GM12878 (cell line): ENCODE measurements at regions not wholly inside any gene's neighbourhood (a gene's known extent, or its start where the extent isn't known, plus 50 kb on each side); places are given as distances from the start of the nearest gene placed in this dataset.

ENCODE experiments used
- ATAC-seq: fragments of 200-7000 bp; cut with Tn5 transposase; 3 replicates; pipeline ENCODE4 v1.9.1; 2020; ENCODE audit warnings: mild to moderate bottlenecking, moderate library complexity
- BruUV-seq: library from RNA; stranded (reverse); fragments of 400-500 nt; replicated peaks from 2 replicates; lab custom pipeline; 2021; lab: Mats Ljungman, UMichigan
- CTCF ChIA-PET: fragments of 300-600 bp; sonication (Branson Sonifier 250); formaldehyde crosslinking; extraction: SDS; loops from one replicate; lab custom pipeline; 2021; ENCODE audit warnings: inconsistent platforms; lab: Yijun Ruan, JAX
- POLR2A ChIA-PET: fragments of 350-600 bp; formaldehyde crosslinking; extraction: SDS; loops from one replicate; lab custom pipeline; 2021; ENCODE audit warnings: inconsistent platforms; lab: Charles Lee
- RAD21 ChIA-PET: fragments of 300-600 bp; sonication (Branson Sonifier 250); formaldehyde crosslinking; loops from one replicate; lab custom pipeline; 2023; ENCODE audit warnings: antibody characterized with exemption; ENCODE audit not compliant: unreplicated experiment; lab: Charles Lee
- SMC1A ChIA-PET: fragments of 300-600 bp; sonication (Branson Sonifier 250); formaldehyde crosslinking; loops from one replicate; lab custom pipeline; 2023; ENCODE audit not compliant: unreplicated experiment, uncharacterized antibody; lab: Charles Lee
- DNase-seq: peaks from one replicate; pipeline ENCODE4 v3.0.0-alpha.2; 2011; ENCODE audit warnings: low read depth, low spot score
- FAIRE-seq: peaks from 3 replicates; lab custom pipeline; 2011; peaks lifted over from hg19 to GRCh38; lab: Jason Lieb, UNC
- H2AFZ ChIP-seq: 2 replicates; pipeline ENCODE4 v1.6.0; 2011; ENCODE audit warnings: low read depth, low read length, control low read depth; ENCODE audit not compliant: control insufficient read depth
- H3K27ac ChIP-seq: 2 replicates; pipeline ENCODE4 v1.5.1; 2011; ENCODE audit warnings: control low read depth; ENCODE audit not compliant: control insufficient read depth, insufficient read depth
- H3K27me3 ChIP-seq, 2 experiments: replicated peaks in 1 of 2; 2 replicates each; pipeline versions ENCODE4 v1.6.0 to v1.6.1; 2011; ENCODE audit warnings: low read length in 1 of 2; ENCODE audit not compliant: control insufficient read depth in 2 of 2, insufficient read depth in 2 of 2
- H3K36me3 ChIP-seq, 2 experiments: 2 replicates each; pipeline ENCODE4 v1.5.1; 2011; ENCODE audit warnings: low read length in 1 of 2; ENCODE audit not compliant: control insufficient read depth in 2 of 2, insufficient read depth in 2 of 2
- H3K4me1 ChIP-seq: 2 replicates; pipeline ENCODE4 v1.6.1; 2011; ENCODE audit warnings: mild to moderate bottlenecking, low read length, moderate library complexity, mixed read lengths; ENCODE audit not compliant: control insufficient read depth, insufficient read depth
- H3K4me2 ChIP-seq: 2 replicates; pipeline ENCODE4 v1.6.0; 2011; ENCODE audit warnings: control low read depth; ENCODE audit not compliant: control insufficient read depth, insufficient read depth
- H3K4me3 ChIP-seq: fragments of 200-600 bp; sonication (generic); 2 replicates; pipeline ENCODE4 v1.5.1; 2016
- H3K79me2 ChIP-seq: 2 replicates; pipeline ENCODE4 v1.6.0; 2011; ENCODE audit warnings: low read length; ENCODE audit not compliant: control insufficient read depth, insufficient read depth
- H3K9ac ChIP-seq: 2 replicates; pipeline ENCODE4 v1.8.0; 2011; ENCODE audit warnings: low read length, control low read depth, mixed read lengths; ENCODE audit not compliant: control insufficient read depth, insufficient read depth
- H3K9me3 ChIP-seq: replicated peaks from 3 replicates; pipeline ENCODE4 v1.5.1; 2011; ENCODE audit warnings: mild to moderate bottlenecking, low read length; ENCODE audit not compliant: control insufficient read depth, insufficient read depth
- H4K20me1 ChIP-seq: 2 replicates; pipeline ENCODE4 v1.6.0; 2011; ENCODE audit not compliant: control insufficient read depth, insufficient read depth
- CHD1 ChIP-seq: IDR thresholded peaks from 2 replicates; pipeline ENCODE4 v1.6.1; 2012; ENCODE audit warnings: low read depth, low read length, improper control_type of control experiment
- CREB1 ChIP-seq: IDR thresholded peaks from 2 replicates; pipeline ENCODE4 v1.6.1; 2012; ENCODE audit warnings: low read depth, mild to moderate bottlenecking, inconsistent platforms
- FOS ChIP-seq: IDR thresholded peaks from 3 replicates; pipeline ENCODE4 v1.6.1; 2011; ENCODE audit warnings: borderline replicate concordance; ENCODE audit not compliant: insufficient read length; ENCODE audit errors: extremely low read depth
- FOXK2 ChIP-seq: fragments of 450-650 bp; IDR thresholded peaks from 2 replicates; pipeline ENCODE4 v1.6.1; 2017; ENCODE audit warnings: mild to moderate bottlenecking, moderate library complexity
- JUNB ChIP-seq: IDR thresholded peaks from 2 replicates; pipeline ENCODE4 v1.6.1; 2016; ENCODE audit warnings: antibody characterized with exemption, mild to moderate bottlenecking
- MYB ChIP-seq: fragments of 150-350 bp; IDR thresholded peaks from 2 replicates; pipeline ENCODE4 v1.6.1; 2014; ENCODE audit warnings: mild to moderate bottlenecking, low read depth, low read length, borderline replicate concordance
- NFIC ChIP-seq: IDR thresholded peaks from 2 replicates; pipeline ENCODE4 v1.6.1; 2012; ENCODE audit warnings: low read depth, mild to moderate bottlenecking, inconsistent platforms, low read length, moderate library complexity
- PML ChIP-seq: IDR thresholded peaks from 2 replicates; pipeline ENCODE4 v1.6.1; 2012; ENCODE audit warnings: low read length, inconsistent platforms
- WGBS: methylation state at CpG from one replicate; pipeline ENCODE4 v1.1.6; 2016; ENCODE audit warnings: low lambda C conversion rate; ENCODE audit not compliant: insufficient replicate concordance, insufficient coverage; ENCODE audit errors: missing lambda C conversion rate; 5-methylcytosine and 5-hydroxymethylcytosine counted together
- in situ Hi-C: fragments of 300-500 bp; cut with MboI; formaldehyde crosslinking; loops from 9 replicates; pipeline ENCODE4 v1.14.3; 2018; ENCODE audit warnings: mixed read lengths
- intact Hi-C: fragments of 100-400 bp; cut with micrococcal nuclease; formaldehyde crosslinking; loops from one replicate; pipeline ENCODE4 v1.14.2; 2022; ENCODE audit not compliant: unreplicated experiment
- TF ChIP-seq, protein P1 (sequence below): fragments of 450-650 bp; IDR thresholded peaks from 2 replicates; pipeline ENCODE4 v1.6.1; 2016; ENCODE audit warnings: mild to moderate bottlenecking
- TF ChIP-seq, protein P2 (sequence below): fragments of 450-650 bp; conservative IDR thresholded peaks from 2 replicates; pipeline ENCODE4 v1.6.1; 2017; ENCODE audit warnings: mild to moderate bottlenecking, moderate library complexity
- TF ChIP-seq, protein P3 (sequence below): IDR thresholded peaks from 2 replicates; pipeline ENCODE4 v1.6.1; 2012; ENCODE audit warnings: low read depth, low read length, improper control_type of control experiment

DNA sequence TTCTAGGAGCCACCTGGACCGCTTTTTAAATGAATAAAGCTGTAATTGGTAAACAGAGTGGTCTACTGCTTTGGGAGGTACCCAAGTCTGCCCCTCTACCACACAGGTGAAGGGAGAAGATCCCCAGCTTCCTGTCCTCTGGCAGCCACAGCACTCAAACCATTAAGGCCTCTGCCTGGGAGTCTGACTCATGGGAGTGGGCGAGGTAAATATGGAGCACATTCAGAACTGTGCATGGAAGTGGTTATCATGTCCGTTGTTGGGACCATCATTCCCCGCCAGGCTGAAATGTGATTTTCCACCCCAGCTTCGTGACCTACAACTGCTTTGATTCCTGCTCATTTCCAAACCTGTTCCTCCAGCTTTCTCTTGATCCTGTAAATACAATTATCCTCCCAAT lies 59.5 kb upstream of the ALDH1B1 start:
- Histone ChIP-seq H4K20me1 (no peaks in the 10 kb centered on the region), H3K27me3 (no peaks in the 10 kb centered on the region; a peak in 2 of 4 replicates), H3K4me3 (no peak overlapping the region), H2AFZ (no peak overlapping the region), H3K9me3 (no peaks in the 10 kb centered on the region), H3K36me3 (no peaks in the 10 kb centered on the region), H3K4me1 (no peaks in the 10 kb centered on the region), H3K27ac (no peak overlapping the region), H3K79me2 (no peaks in the 10 kb centered on the region), H3K4me2 (no peak overlapping the region), H3K9ac (no peak overlapping the region)
- ATAC-seq: no peak
- RAD21 ChIA-PET: interaction anchor here (0.8 kb wide), 1 partner anchor 13 kb away, joined by 5 read pairs; no protein-coding TSS in a partner anchor
- WGBS: 9% methylated on average over 5 of the region's 5 CpGs
- no TSS peak for BruUV-seq
- SMC1A ChIA-PET: interaction anchor here (0.7 to 3.6 kb wide), 5 partner anchors 9 to 245 kb away, joined by 3 to 24 read pairs (median 10); no protein-coding TSS in a partner anchor
- no peak for DNase-seq
- intact Hi-C loops: no loop called here
- FAIRE-seq: no peak
- in situ Hi-C loops: loop anchor here (10.0 kb wide), 1 partner anchor 58 kb away; no protein-coding TSS in a partner anchor
- CTCF ChIA-PET: interaction anchor here (0.7 to 1.8 kb wide), 8 partner anchors 10 to 424 kb away, joined by 3 to 8 read pairs (median 3); no protein-coding TSS in a partner anchor
- no peak for TF ChIP-seq NFIC
- TF ChIP-seq MYB: no peak
- TF ChIP-seq FOXK2: no peak
- no peak for TF ChIP-seq JUNB
- no peak for TF ChIP-seq PML
- TF ChIP-seq, protein P1, sequence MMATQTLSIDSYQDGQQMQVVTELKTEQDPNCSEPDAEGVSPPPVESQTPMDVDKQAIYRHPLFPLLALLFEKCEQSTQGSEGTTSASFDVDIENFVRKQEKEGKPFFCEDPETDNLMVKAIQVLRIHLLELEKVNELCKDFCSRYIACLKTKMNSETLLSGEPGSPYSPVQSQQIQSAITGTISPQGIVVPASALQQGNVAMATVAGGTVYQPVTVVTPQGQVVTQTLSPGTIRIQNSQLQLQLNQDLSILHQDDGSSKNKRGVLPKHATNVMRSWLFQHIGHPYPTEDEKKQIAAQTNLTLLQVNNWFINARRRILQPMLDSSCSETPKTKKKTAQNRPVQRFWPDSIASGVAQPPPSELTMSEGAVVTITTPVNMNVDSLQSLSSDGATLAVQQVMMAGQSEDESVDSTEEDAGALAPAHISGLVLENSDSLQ: no peak
- TF ChIP-seq, protein P2, sequence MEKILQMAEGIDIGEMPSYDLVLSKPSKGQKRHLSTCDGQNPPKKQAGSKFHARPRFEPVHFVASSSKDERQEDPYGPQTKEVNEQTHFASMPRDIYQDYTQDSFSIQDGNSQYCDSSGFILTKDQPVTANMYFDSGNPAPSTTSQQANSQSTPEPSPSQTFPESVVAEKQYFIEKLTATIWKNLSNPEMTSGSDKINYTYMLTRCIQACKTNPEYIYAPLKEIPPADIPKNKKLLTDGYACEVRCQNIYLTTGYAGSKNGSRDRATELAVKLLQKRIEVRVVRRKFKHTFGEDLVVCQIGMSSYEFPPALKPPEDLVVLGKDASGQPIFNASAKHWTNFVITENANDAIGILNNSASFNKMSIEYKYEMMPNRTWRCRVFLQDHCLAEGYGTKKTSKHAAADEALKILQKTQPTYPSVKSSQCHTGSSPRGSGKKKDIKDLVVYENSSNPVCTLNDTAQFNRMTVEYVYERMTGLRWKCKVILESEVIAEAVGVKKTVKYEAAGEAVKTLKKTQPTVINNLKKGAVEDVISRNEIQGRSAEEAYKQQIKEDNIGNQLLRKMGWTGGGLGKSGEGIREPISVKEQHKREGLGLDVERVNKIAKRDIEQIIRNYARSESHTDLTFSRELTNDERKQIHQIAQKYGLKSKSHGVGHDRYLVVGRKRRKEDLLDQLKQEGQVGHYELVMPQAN: no peak
- TF ChIP-seq CHD1: no peak
- TF ChIP-seq, protein P3, sequence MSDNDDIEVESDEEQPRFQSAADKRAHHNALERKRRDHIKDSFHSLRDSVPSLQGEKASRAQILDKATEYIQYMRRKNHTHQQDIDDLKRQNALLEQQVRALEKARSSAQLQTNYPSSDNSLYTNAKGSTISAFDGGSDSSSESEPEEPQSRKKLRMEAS: no peak
- no peak for TF ChIP-seq FOS
- TF ChIP-seq CREB1: no peak
- POLR2A ChIA-PET: no interaction called here
